ENCODE measurements at regions not wholly inside any gene's neighbourhood (a gene's known extent, or its start where the extent isn't known, plus 50 kb on each side); places are given as distances from the start of the nearest gene placed in this dataset.

- no peaks in the 10 kb centered on the region for H3K9me3 ChIP-seq
- FAIRE-seq (no peak), ATAC-seq (no peak), DNase-seq (no peak)
- H3K4me3 ChIP-seq: no peak overlapping the region
- H3K4me1 ChIP-seq: no peaks in the 10 kb centered on the region
- TF ChIP-seq CTCF (IDR thresholded peaks at IDR 0.05): no peak
- H3K36me3 ChIP-seq: no peaks in the 10 kb centered on the region
- WGBS, 2 donors: 51 to 57% methylated on average over 1 of the region's 1 CpG
- H3K27ac ChIP-seq: no peak overlapping the region
- intact Hi-C loops (cut with DNase I): loop anchor here in 2 of 3 donors (10.0 kb wide), 1 partner anchor 660 kb away; no protein-coding TSS in a partner anchor
- H3K27me3 ChIP-seq: peaks cover 0 to 11% (median 4%) of the 10 kb centered on the region in 4 donors
Observed at GRCh38 chrX:130974323-130974722, 71.3 kb upstream of the ENOX2 start.

- no peaks in the 10 kb centered on the region for H3K9me3 ChIP-seq
- FAIRE-seq: peak; percentile 92
- TF ChIP-seq CTCF (IDR thresholded peaks at IDR 0.05): peak in 3 of 4 donors; percentile 32 to 37 (median 35)
- no peaks in the 10 kb centered on the region for H3K4me1 ChIP-seq
- peak; percentile 58 to 88 (median 84) for ATAC-seq
- DNase-seq: peak in 2 of 6 donors; percentile 2 to 43
- 5 to 6% methylated on average over 7 of the region's 7 CpGs for WGBS, 2 donors
- no peaks in the 10 kb centered on the region for H3K36me3 ChIP-seq
- no peak overlapping the region for H3K4me3 ChIP-seq
- intact Hi-C loops (cut with DNase I): loop anchor here in 2 of 3 donors (10.0 kb wide), 1 partner anchor 659 kb away; no protein-coding TSS in a partner anchor
- peaks cover 0 to 11% (median 4%) of the 10 kb centered on the region in 4 donors for H3K27me3 ChIP-seq
- H3K27ac ChIP-seq: no peak overlapping the region
Observed at GRCh38 chrX:130975947-130976346, 72.9 kb upstream of the ENOX2 start.

GRCh38 chrX:130981836-130982235 lies 76.3 kb upstream of the ARHGAP36 start:
- 60 to 79% methylated on average over 2 of the region's 2 CpGs for WGBS, 2 donors

GRCh38 chrX:130984782-130985181 lies 73.4 kb upstream of the ARHGAP36 start:
- no peaks in the 10 kb centered on the region for H3K36me3 ChIP-seq
- H3K27me3 ChIP-seq: peaks cover 0 to 8% (median 0%) of the 10 kb centered on the region in 4 donors
- no peak for DNase-seq
- 56 to 61% methylated on average over 4 of the region's 4 CpGs for WGBS, 2 donors
- H3K4me3 ChIP-seq: no peak overlapping the region
- no peaks in the 10 kb centered on the region for H3K4me1 ChIP-seq
- no peak overlapping the region for H3K27ac ChIP-seq
- no peaks in the 10 kb centered on the region for H3K9me3 ChIP-seq
- TF ChIP-seq CTCF (IDR thresholded peaks at IDR 0.05): no peak
- intact Hi-C loops (cut with DNase I): no loop called here
- no peak for FAIRE-seq
- no peak for ATAC-seq

More at GRCh38 chrX:130981836-130982235, 76.3 kb upstream of the ARHGAP36 start:
- DNase-seq (no peak), ATAC-seq (no peak), FAIRE-seq (no peak)
- no peak for TF ChIP-seq CTCF (IDR thresholded peaks at IDR 0.05)
- Histone ChIP-seq H3K27me3 (peaks cover 0 to 8% (median 1%) of the 10 kb centered on the region in 4 donors), H3K4me1 (no peaks in the 10 kb centered on the region), H3K27ac (no peak overlapping the region), H3K9me3 (no peaks in the 10 kb centered on the region), H3K36me3 (no peaks in the 10 kb centered on the region), H3K4me3 (no peak overlapping the region)
- intact Hi-C loops (cut with DNase I): no loop called here

- H3K4me1 ChIP-seq: no peaks in the 10 kb centered on the region
- no peaks in the 10 kb centered on the region for H3K36me3 ChIP-seq
- intact Hi-C loops (cut with DNase I): no loop called here
- H3K27ac ChIP-seq: no peak overlapping the region
- peaks cover 0 to 17% (median 0%) of the 10 kb centered on the region in 4 donors for H3K27me3 ChIP-seq
- 71 to 78% methylated on average over 4 of the region's 4 CpGs for WGBS, 2 donors
- FAIRE-seq (no peak), DNase-seq (no peak), ATAC-seq (no peak)
- no peaks in the 10 kb centered on the region for H3K9me3 ChIP-seq
- H3K4me3 ChIP-seq: no peak overlapping the region
- TF ChIP-seq CTCF (IDR thresholded peaks at IDR 0.05): no peak
Observed at GRCh38 chrX:130987241-130987640, 70.9 kb upstream of the ARHGAP36 start.
